IMR-90 (cell line): ENCODE measurements at regions not wholly inside any gene's neighbourhood (a gene's known extent, or its start where the extent isn't known, plus 50 kb on each side); places are given as distances from the start of the nearest gene placed in this dataset.

Experiments
- ATAC-seq: fragments of 200-7000 bp; cut with Tn5 transposase; 2 replicates; pipeline ENCODE4 v1.9.1; 2020; ENCODE audit warnings: low read depth, mild to moderate bottlenecking, moderate library complexity
- BruUV-seq: library from RNA; stranded (reverse); fragments of 400-500 nt; replicated peaks from 2 replicates; lab custom pipeline; 2021; lab: Mats Ljungman, UMichigan
- CTCF ChIA-PET: fragments of 300-600 bp; formaldehyde crosslinking; extraction: SDS; loops from one replicate; lab custom pipeline; 2021; ENCODE audit warnings: antibody characterized with exemption; lab: Yijun Ruan, JAX
- POLR2A ChIA-PET: fragments of 300-600 bp; sonication (Branson Sonifier 250); formaldehyde crosslinking; loops from one replicate; lab custom pipeline; 2022; ENCODE audit warnings: antibody characterized with exemption; ENCODE audit not compliant: unreplicated experiment; lab: Charles Lee
- DNase-seq: peaks from one replicate; pipeline ENCODE4 v3.0.0; 2013
- H2AFZ ChIP-seq: replicated peaks from 2 replicates; pipeline ENCODE3; 2013; ENCODE audit warnings: low read length, mild to moderate bottlenecking; ENCODE audit not compliant: poor library complexity
- H2AK5ac ChIP-seq: 2 replicates; pipeline ENCODE4 v1.6.1; 2013; ENCODE audit warnings: low read depth, low read length, inconsistent platforms
- H2AK9ac ChIP-seq: replicated peaks from 2 replicates; pipeline ENCODE3; 2013; ENCODE audit warnings: mild to moderate bottlenecking, low read depth, low read length, moderate library complexity; ENCODE audit not compliant: poor library complexity
- H2BK120ac ChIP-seq: 2 replicates; pipeline ENCODE4 v1.6.1; 2013; ENCODE audit warnings: low read depth, low read length, inconsistent platforms
- H2BK15ac ChIP-seq: 3 replicates; pipeline ENCODE4 v1.6.1; 2013; ENCODE audit warnings: low read depth, low read length, inconsistent platforms
- H2BK20ac ChIP-seq: 2 replicates; pipeline ENCODE4 v1.6.1; 2013; ENCODE audit warnings: low read depth, mild to moderate bottlenecking, inconsistent platforms, low read length, moderate library complexity
- H2BK5ac ChIP-seq: 2 replicates; pipeline ENCODE4 v1.6.1; 2013; ENCODE audit warnings: mild to moderate bottlenecking, low read depth, low read length, inconsistent platforms; ENCODE audit not compliant: poor library complexity, severe bottlenecking
- H3K14ac ChIP-seq: replicated peaks from 2 replicates; pipeline ENCODE4 v1.6.1; 2013; ENCODE audit warnings: low read depth, low read length, inconsistent platforms
- H3K18ac ChIP-seq: 2 replicates; pipeline ENCODE4 v1.6.1; 2013; ENCODE audit warnings: low read depth, low read length, control low read depth
- H3K23ac ChIP-seq: 2 replicates; pipeline ENCODE4 v1.6.1; 2013; ENCODE audit warnings: low read depth, low read length, inconsistent platforms
- H3K27ac ChIP-seq: 2 replicates; pipeline ENCODE4 v1.5.1; 2013; ENCODE audit warnings: mild to moderate bottlenecking, control low read depth, low read length; ENCODE audit not compliant: insufficient read depth
- H3K27me3 ChIP-seq: 2 replicates; pipeline ENCODE4 v1.6.1; 2013; ENCODE audit warnings: low read length; ENCODE audit not compliant: control insufficient read depth, insufficient read depth
- H3K36me3 ChIP-seq: 2 replicates; pipeline ENCODE4 v1.6.1; 2013; ENCODE audit warnings: low read length, mixed read lengths; ENCODE audit not compliant: control insufficient read depth, insufficient read depth
- H3K4ac ChIP-seq: 2 replicates; pipeline ENCODE4 v1.6.1; 2013; ENCODE audit warnings: low read depth, low read length, inconsistent platforms
- H3K4me1 ChIP-seq: 2 replicates; pipeline ENCODE4 v1.6.1; 2013; ENCODE audit warnings: low read length, mixed read lengths; ENCODE audit not compliant: control insufficient read depth, insufficient read depth
- H3K4me2 ChIP-seq: 2 replicates; pipeline ENCODE4 v1.6.1; 2013; ENCODE audit warnings: low read depth, mild to moderate bottlenecking, control low read depth, low read length, moderate library complexity
- H3K4me3 ChIP-seq: 2 replicates; pipeline ENCODE4 v1.5.1; 2013; ENCODE audit warnings: low read depth, mild to moderate bottlenecking, control low read depth, low read length, moderate library complexity; ENCODE audit not compliant: insufficient read depth
- H3K56ac ChIP-seq: 2 replicates; pipeline ENCODE4 v1.6.1; 2013; ENCODE audit warnings: low read length, inconsistent platforms; ENCODE audit not compliant: insufficient read depth; ENCODE audit errors: extremely low read depth
- H3K79me1 ChIP-seq, 2 experiments: 2 replicates each; pipeline ENCODE4 v1.6.1; 2013; ENCODE audit warnings: low read length in 2 of 2, inconsistent platforms in 1 of 2, low read depth in 1 of 2
- H3K9ac ChIP-seq: 2 replicates; pipeline ENCODE4 v1.6.1; 2013; ENCODE audit warnings: low read depth, low read length, control low read depth
- H3K9me1 ChIP-seq: 2 replicates; pipeline ENCODE4 v1.6.1; 2013; ENCODE audit warnings: low read length, inconsistent platforms; ENCODE audit not compliant: insufficient read depth
- H3K9me3 ChIP-seq: 2 replicates; pipeline ENCODE4 v1.6.1; 2013; ENCODE audit warnings: low read length; ENCODE audit not compliant: control insufficient read depth, insufficient read depth
- H4K20me1 ChIP-seq: 2 replicates; pipeline ENCODE4 v1.6.1; 2013; ENCODE audit warnings: low read length, inconsistent platforms; ENCODE audit not compliant: insufficient read depth
- H4K5ac ChIP-seq: 2 replicates; pipeline ENCODE4 v1.6.1; 2013; ENCODE audit warnings: mild to moderate bottlenecking, low read depth, low read length, control low read depth
- H4K8ac ChIP-seq, 2 experiments: 2 replicates each; pipeline ENCODE4 v1.6.1; 2013; ENCODE audit warnings: low read depth in 2 of 2, low read length in 2 of 2, control low read depth in 1 of 2, inconsistent platforms in 1 of 2
- H4K91ac ChIP-seq: 2 replicates; pipeline ENCODE4 v1.6.1; 2013; ENCODE audit warnings: low read depth, low read length, inconsistent platforms; ENCODE audit not compliant: insufficient read depth
- BHLHE40 ChIP-seq: fragments of 150-350 bp; IDR thresholded peaks from 2 replicates; pipeline ENCODE4 v1.6.1; 2016; ENCODE audit warnings: mild to moderate bottlenecking, low read depth, low read length
- CEBPB ChIP-seq: IDR thresholded peaks from 2 replicates; pipeline ENCODE4 v1.6.1; 2012; ENCODE audit warnings: low read depth, low read length, improper control_type of control experiment
- CHD1 ChIP-seq: IDR thresholded peaks from 2 replicates; pipeline ENCODE4 v1.6.1; 2012; ENCODE audit warnings: low read depth, low read length, improper control_type of control experiment
- FOS ChIP-seq: fragments of 150-350 bp; IDR thresholded peaks from 2 replicates; pipeline ENCODE4 v1.6.1; 2016; ENCODE audit warnings: low read depth, low read length
- MAFK ChIP-seq: IDR thresholded peaks from 2 replicates; pipeline ENCODE4 v1.6.1; 2012; ENCODE audit warnings: low read depth, low read length, improper control_type of control experiment
- MAZ ChIP-seq: IDR thresholded peaks from 2 replicates; pipeline ENCODE4 v1.6.1; 2012; ENCODE audit warnings: low read depth, mild to moderate bottlenecking, low read length, improper control_type of control experiment, moderate library complexity, borderline replicate concordance
- NFE2L2 ChIP-seq: fragments of 150-350 bp; IDR thresholded peaks from 2 replicates; pipeline ENCODE4 v1.6.1; 2016; ENCODE audit warnings: low read depth, mild to moderate bottlenecking, low read length
- POLR2A ChIP-seq: IDR thresholded peaks from 2 replicates; pipeline ENCODE4 v1.6.1; 2012; ENCODE audit warnings: mild to moderate bottlenecking, low read depth, low read length
- RAD21 ChIP-seq: IDR thresholded peaks from 2 replicates; pipeline ENCODE4 v1.6.1; 2012; ENCODE audit warnings: low read length, improper control_type of control experiment
- RCOR1 ChIP-seq: IDR thresholded peaks from 2 replicates; pipeline ENCODE4 v1.6.1; 2012; ENCODE audit warnings: mild to moderate bottlenecking, low read length, improper control_type of control experiment; ENCODE audit not compliant: insufficient replicate concordance
- RFX5 ChIP-seq: IDR thresholded peaks from 2 replicates; pipeline ENCODE4 v1.8.0; 2012; ENCODE audit warnings: low read depth, mild to moderate bottlenecking, low read length, moderate library complexity
- SMC3 ChIP-seq: fragments of 150-350 bp; IDR thresholded peaks from 2 replicates; pipeline ENCODE4 v1.6.1; 2016; ENCODE audit warnings: low read depth, mild to moderate bottlenecking, antibody characterized with exemption, low read length, moderate library complexity
- WGBS, 2 experiments: methylation state at CpG; one replicate each; pipeline versions ENCODE4 v1.1.5 to v1.1.7; 2013; ENCODE audit warnings: missing lambda C conversion rate in 2 of 2; ENCODE audit not compliant: insufficient read length in 1 of 2; ENCODE audit errors: extremely low coverage in 2 of 2; 5-methylcytosine and 5-hydroxymethylcytosine counted together
- dilution Hi-C: fragments of 300-500 bp; cut with HindIII; formaldehyde crosslinking; loops from one replicate; pipeline ENCODE4 v1.14.3; 2018; ENCODE audit warnings: low sequenced_read_pairs; ENCODE audit not compliant: unreplicated experiment
- in situ Hi-C: fragments of 300-500 bp; cut with MboI; formaldehyde crosslinking; loops from 3 replicates; pipeline ENCODE4 v1.14.3; 2019; ENCODE audit warnings: low sequenced_read_pairs, inconsistent platforms, mixed read lengths
- intact Hi-C: fragments of 100-400 bp; cut with micrococcal nuclease; formaldehyde crosslinking; loops from 2 replicates; pipeline ENCODE4 v1.10.0; 2022
- TF ChIP-seq, protein P1 (sequence below): conservative IDR thresholded peaks from 2 replicates; pipeline ENCODE4 v1.5.1; 2012; ENCODE audit warnings: mild to moderate bottlenecking, low read depth, low read length, improper control_type of control experiment
- TF ChIP-seq, protein P2 (sequence below): fragments of 150-350 bp; IDR thresholded peaks from 2 replicates; pipeline ENCODE4 v1.6.1; 2016; ENCODE audit warnings: low read depth, mild to moderate bottlenecking, low read length, moderate library complexity, borderline replicate concordance
- TF ChIP-seq, protein P3 (sequence below): fragments of 150-350 bp; IDR thresholded peaks from 2 replicates; pipeline ENCODE4 v1.6.1; 2017; ENCODE audit warnings: mild to moderate bottlenecking, antibody characterized with exemption, low read length, low read depth

DNA sequence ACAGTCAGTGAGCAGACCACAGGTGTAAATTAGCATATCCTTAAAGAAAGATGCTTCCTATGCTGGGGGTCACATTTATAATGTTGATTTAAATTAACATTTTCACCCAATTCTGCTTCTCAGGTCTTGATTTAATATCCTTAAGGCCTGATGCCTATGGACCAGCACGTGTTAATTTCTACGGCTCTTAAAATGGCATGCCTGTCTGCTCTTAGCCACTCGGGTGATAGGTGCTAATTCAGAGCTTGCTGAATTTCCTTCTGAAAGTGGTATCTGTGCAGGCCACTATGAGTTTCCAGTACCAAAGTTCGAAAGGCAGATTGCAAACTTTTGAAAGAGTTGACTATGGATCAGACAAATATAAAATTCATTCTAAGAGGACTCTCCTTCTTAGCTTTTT lies 487.4 kb upstream of the ADGRL2 start:
- Histone ChIP-seq H3K9me3 (no peaks in the 10 kb centered on the region), H3K27ac (no peak overlapping the region), H3K4me3 (no peak overlapping the region), H3K14ac (no peak overlapping the region), H3K9ac (no peak overlapping the region), H3K18ac (no peak overlapping the region), H2BK20ac (no peak overlapping the region), H3K79me1 (no peaks in the 10 kb centered on the region), H3K56ac (no peak overlapping the region), H4K91ac (no peak overlapping the region), H3K4me2 (no peak overlapping the region), H3K36me3 (no peaks in the 10 kb centered on the region), H2BK15ac (no peak overlapping the region), H3K4ac (no peak overlapping the region), H4K5ac (no peak overlapping the region), H2BK120ac (no peak overlapping the region), H3K4me1 (no peaks in the 10 kb centered on the region), H2AK5ac (no peak overlapping the region), H4K20me1 (no peaks in the 10 kb centered on the region), H3K9me1 (no peaks in the 10 kb centered on the region), H3K23ac (no peak overlapping the region), H4K8ac (no peak overlapping the region), H2AK9ac (no peak overlapping the region), H3K27me3 (no peaks in the 10 kb centered on the region), H2AFZ (no peak overlapping the region), H2BK5ac (no peak overlapping the region)
- WGBS, 2 experiments = 97% methylated on average over 3 of the region's 4 CpGs; no CpG with 5 or more reads in 1 of the 2 experiments
- no TSS peak for BruUV-seq
- ATAC-seq (no peak), DNase-seq (no peak)
- POLR2A ChIA-PET = no interaction called here
- dilution Hi-C loops (no loop called here), in situ Hi-C loops (no loop called here), intact Hi-C loops (loop anchor here (5.0 kb wide), 1 partner anchor 449 kb away; no protein-coding TSS in a partner anchor)
- TF ChIP-seq, protein P1, sequence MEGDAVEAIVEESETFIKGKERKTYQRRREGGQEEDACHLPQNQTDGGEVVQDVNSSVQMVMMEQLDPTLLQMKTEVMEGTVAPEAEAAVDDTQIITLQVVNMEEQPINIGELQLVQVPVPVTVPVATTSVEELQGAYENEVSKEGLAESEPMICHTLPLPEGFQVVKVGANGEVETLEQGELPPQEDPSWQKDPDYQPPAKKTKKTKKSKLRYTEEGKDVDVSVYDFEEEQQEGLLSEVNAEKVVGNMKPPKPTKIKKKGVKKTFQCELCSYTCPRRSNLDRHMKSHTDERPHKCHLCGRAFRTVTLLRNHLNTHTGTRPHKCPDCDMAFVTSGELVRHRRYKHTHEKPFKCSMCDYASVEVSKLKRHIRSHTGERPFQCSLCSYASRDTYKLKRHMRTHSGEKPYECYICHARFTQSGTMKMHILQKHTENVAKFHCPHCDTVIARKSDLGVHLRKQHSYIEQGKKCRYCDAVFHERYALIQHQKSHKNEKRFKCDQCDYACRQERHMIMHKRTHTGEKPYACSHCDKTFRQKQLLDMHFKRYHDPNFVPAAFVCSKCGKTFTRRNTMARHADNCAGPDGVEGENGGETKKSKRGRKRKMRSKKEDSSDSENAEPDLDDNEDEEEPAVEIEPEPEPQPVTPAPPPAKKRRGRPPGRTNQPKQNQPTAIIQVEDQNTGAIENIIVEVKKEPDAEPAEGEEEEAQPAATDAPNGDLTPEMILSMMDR = no peak
- TF ChIP-seq MAZ = no peak
- TF ChIP-seq RFX5 = no peak
- TF ChIP-seq, protein P2, sequence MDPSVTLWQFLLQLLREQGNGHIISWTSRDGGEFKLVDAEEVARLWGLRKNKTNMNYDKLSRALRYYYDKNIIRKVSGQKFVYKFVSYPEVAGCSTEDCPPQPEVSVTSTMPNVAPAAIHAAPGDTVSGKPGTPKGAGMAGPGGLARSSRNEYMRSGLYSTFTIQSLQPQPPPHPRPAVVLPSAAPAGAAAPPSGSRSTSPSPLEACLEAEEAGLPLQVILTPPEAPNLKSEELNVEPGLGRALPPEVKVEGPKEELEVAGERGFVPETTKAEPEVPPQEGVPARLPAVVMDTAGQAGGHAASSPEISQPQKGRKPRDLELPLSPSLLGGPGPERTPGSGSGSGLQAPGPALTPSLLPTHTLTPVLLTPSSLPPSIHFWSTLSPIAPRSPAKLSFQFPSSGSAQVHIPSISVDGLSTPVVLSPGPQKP = no peak
- TF ChIP-seq FOS = no peak
- no peak for TF ChIP-seq BHLHE40
- no peak for TF ChIP-seq NFE2L2
- TF ChIP-seq, protein P3, sequence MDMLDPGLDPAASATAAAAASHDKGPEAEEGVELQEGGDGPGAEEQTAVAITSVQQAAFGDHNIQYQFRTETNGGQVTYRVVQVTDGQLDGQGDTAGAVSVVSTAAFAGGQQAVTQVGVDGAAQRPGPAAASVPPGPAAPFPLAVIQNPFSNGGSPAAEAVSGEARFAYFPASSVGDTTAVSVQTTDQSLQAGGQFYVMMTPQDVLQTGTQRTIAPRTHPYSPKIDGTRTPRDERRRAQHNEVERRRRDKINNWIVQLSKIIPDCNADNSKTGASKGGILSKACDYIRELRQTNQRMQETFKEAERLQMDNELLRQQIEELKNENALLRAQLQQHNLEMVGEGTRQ = no peak
- TF ChIP-seq RAD21 = no peak
- no peak for TF ChIP-seq RCOR1
- no peak for TF ChIP-seq MAFK
- TF ChIP-seq SMC3 = no peak
- TF ChIP-seq CEBPB = no peak
- TF ChIP-seq POLR2A = no peak
- no peak for TF ChIP-seq CHD1
- CTCF ChIA-PET = no interaction called here
